Esophagus muscularis mucosa (tissue), 4 donors: ENCODE measurements at regions not wholly inside any gene's neighbourhood (a gene's known extent, or its start where the extent isn't known, plus 50 kb on each side); places are given as distances from the start of the nearest gene placed in this dataset.

Experiments
- DNase-seq: peaks from one replicate; pipeline ENCODE4 v3.0.0-alpha.2; 2017; ENCODE audit errors: extremely low spot score
- H3K27ac ChIP-seq, 4 donors: fragments of 200-600 bp; sonication (generic); replicated peaks in 1 of 4; 1 replicate in 3 of 4; 2 replicates in 1 of 4; pipeline ENCODE4 v1.5.1; 2016 to 2019; ENCODE audit warnings: mild to moderate bottlenecking in 1 of 4
- H3K27me3 ChIP-seq, 4 donors: fragments of 200-600 bp; sonication (generic); one replicate each; pipeline versions ENCODE4 v1.5.1 to v1.6.0; 2016 to 2019
- H3K36me3 ChIP-seq, 4 donors: fragments of 200-600 bp; sonication (generic); one replicate each; pipeline ENCODE4 v1.5.1; 2016 to 2019
- H3K4me1 ChIP-seq, 4 donors: fragments of 200-600 bp; sonication (generic); one replicate each; pipeline ENCODE4 v1.5.1; 2016 to 2019
- H3K4me3 ChIP-seq, 4 donors: fragments of 200-600 bp; sonication (generic); 1 replicate in 2 of 4; 2 replicates in 2 of 4; pipeline ENCODE4 v1.5.1; 2016 to 2019; ENCODE audit warnings: mild to moderate bottlenecking in 4 of 4, moderate library complexity in 1 of 4
- H3K9me3 ChIP-seq, 4 donors: fragments of 200-600 bp; sonication (generic); 1 replicate in 3 of 4; 2 replicates in 1 of 4; pipeline ENCODE4 v1.5.1; 2016 to 2019
- EP300 ChIP-seq: sonication (generic); formaldehyde crosslinking; IDR thresholded peaks from one replicate; pipeline ENCODE4 v1.6.1; 2017; ENCODE audit warnings: antibody characterized with exemption
- POLR2A ChIP-seq: fragments of 450-650 bp; IDR thresholded peaks from one replicate; pipeline ENCODE4 v1.6.1; 2017; ENCODE audit warnings: antibody characterized with exemption, moderate library complexity, mild to moderate bottlenecking, low read depth
- POLR2AphosphoS5 ChIP-seq, 2 donors: sonication (generic); formaldehyde crosslinking; IDR thresholded peaks; one replicate each; pipeline ENCODE4 v1.6.1; 2017; ENCODE audit warnings: antibody characterized with exemption in 2 of 2
- WGBS: methylation state at CpG from one replicate; pipeline ENCODE4 v1.1.5; 2018; 5-methylcytosine and 5-hydroxymethylcytosine counted together
- intact Hi-C: fragments of 100-400 bp; cut with DNase I; formaldehyde crosslinking; loops from one replicate; pipeline ENCODE4 v1.15.1; 2023
- TF ChIP-seq, protein P1 (sequence below), 3 experiments: fragments of 200-600 bp in 2 of 3; fragments of 450-650 bp in 1 of 3; sonication (generic) in 2 of 3; IDR thresholded peaks; one replicate each; pipeline ENCODE4 v1.5.1; 2017 to 2019; ENCODE audit warnings: antibody characterized with exemption in 3 of 3, mild to moderate bottlenecking in 2 of 3, moderate library complexity in 1 of 3

DNA sequence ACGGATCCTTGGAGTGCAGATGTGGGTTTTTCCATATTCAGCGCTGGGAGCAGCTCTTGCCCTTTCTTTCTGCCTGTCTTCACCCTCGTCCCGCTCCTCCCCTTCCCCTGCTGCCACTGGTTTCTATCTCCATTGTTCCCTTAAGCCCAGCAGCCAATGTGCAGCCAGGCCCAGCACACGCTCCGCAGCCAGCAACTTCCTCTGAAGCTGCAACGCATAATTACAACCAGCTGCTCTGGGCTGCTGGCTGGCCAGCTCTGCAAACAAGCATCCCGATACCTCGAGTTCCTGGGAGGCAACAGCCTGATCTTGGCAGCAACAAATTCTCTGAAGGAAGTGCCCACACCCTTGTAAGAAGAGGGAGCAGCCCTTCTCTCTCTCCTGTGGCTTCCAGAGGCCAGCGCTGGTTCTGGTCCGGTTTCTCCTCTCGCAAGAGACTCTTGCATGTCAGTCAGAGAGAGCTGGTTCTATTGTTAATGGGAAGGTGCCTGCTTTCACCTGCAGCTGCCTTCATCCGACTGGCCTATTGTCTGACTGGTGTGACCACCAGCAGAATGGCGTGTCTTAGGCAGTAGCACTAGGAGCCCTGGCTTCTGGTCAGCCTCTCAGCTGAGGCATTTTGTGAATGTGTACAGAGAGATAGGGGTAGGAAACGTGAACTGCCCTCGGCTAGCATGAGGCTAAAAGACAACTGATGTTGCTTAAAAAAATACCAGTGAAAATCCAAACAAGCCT lies 83.8 kb upstream of the MAML3 start:
- no peaks in the 10 kb centered on the region for H3K36me3 ChIP-seq
- WGBS, result 11% methylated on average over 16 of the region's 16 CpGs
- TF ChIP-seq POLR2A, result no peak
- peak; percentile 61 to 81 for TF ChIP-seq POLR2AphosphoS5 (IDR thresholded peaks at IDR 0.05)
- TF ChIP-seq, protein P1, sequence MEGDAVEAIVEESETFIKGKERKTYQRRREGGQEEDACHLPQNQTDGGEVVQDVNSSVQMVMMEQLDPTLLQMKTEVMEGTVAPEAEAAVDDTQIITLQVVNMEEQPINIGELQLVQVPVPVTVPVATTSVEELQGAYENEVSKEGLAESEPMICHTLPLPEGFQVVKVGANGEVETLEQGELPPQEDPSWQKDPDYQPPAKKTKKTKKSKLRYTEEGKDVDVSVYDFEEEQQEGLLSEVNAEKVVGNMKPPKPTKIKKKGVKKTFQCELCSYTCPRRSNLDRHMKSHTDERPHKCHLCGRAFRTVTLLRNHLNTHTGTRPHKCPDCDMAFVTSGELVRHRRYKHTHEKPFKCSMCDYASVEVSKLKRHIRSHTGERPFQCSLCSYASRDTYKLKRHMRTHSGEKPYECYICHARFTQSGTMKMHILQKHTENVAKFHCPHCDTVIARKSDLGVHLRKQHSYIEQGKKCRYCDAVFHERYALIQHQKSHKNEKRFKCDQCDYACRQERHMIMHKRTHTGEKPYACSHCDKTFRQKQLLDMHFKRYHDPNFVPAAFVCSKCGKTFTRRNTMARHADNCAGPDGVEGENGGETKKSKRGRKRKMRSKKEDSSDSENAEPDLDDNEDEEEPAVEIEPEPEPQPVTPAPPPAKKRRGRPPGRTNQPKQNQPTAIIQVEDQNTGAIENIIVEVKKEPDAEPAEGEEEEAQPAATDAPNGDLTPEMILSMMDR (IDR thresholded peaks at IDR 0.05), result no peak
- TF ChIP-seq EP300, result no peak
- peaks cover 25 to 60% (median 46%) of the 10 kb centered on the region in 4 donors for H3K4me1 ChIP-seq
- peak overlapping the region; percentile 78 to 87 (median 82) for H3K27ac ChIP-seq
- H3K27me3 ChIP-seq, result no peaks in the 10 kb centered on the region
- H3K4me3 ChIP-seq, result peak overlapping the region; percentile 24 to 40 (median 28)
- DNase-seq, result no peak
- H3K9me3 ChIP-seq, result no peaks in the 10 kb centered on the region
- intact Hi-C loops, result no loop called here

DNA sequence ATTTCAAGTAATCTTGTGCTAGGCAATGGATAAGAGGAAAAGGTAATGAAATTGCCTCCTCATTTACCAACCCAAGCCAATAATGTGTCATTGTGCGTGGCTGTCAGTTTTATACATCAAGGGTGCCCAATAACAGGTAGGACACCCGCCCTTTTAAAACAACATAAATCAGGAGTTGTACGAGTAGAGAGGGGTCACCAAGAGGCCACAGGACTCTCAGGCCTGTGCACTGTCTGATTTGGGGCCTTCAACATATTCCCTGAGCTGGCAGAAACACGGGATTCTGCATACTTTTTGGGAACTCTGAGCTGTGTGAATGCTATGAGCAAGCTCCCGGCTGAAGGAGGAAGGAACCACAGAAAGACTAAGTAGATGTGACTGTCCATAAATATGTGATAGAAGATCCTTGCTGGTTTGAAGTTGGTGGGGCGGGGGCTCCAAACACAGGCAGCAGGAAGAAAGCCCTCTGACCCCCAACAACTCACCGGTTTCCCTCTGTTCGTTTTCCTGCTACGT lies 82.7 kb upstream of the MAML3 start:
- 66% methylated on average over 9 of the region's 9 CpGs for WGBS
- Histone ChIP-seq H3K27ac (peak overlapping the region; percentile 78 to 87 (median 82)), H3K9me3 (no peaks in the 10 kb centered on the region), H3K36me3 (no peaks in the 10 kb centered on the region), H3K4me3 (no peak overlapping the region), H3K27me3 (no peaks in the 10 kb centered on the region), H3K4me1 (peaks cover 25 to 50% (median 43%) of the 10 kb centered on the region in 4 donors)
- intact Hi-C loops, result no loop called here
- TF ChIP-seq EP300 (no peak), POLR2AphosphoS5 (IDR thresholded peaks at IDR 0.05) (no peak), POLR2A (no peak)
- TF ChIP-seq, protein P1 (IDR thresholded peaks at IDR 0.05), result no peak
- DNase-seq, result no peak

DNA sequence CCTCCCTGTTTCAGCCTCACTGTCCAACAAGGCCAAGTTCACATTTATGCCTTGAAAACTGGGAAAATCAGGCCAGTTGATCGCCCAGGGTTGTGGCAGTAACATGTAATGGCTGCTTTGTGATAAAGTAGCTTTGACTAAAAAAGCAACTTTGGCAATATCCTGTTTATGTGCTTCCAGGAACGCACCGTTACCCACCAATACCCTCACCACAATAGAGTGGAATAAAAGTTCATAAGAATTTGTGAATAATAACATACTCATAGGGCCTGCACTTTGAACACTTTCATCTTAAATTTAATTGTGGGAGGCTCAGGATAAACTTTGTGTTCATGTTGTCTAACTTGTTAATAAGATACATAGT lies 80.7 kb upstream of the MAML3 start:
- DNase-seq, result no peak
- WGBS, result 79% methylated on average over 3 of the region's 3 CpGs
- no peaks in the 10 kb centered on the region for H3K27me3 ChIP-seq
- no peaks in the 10 kb centered on the region for H3K9me3 ChIP-seq
- H3K36me3 ChIP-seq, result no peaks in the 10 kb centered on the region
- TF ChIP-seq EP300, result no peak
- no peak for TF ChIP-seq POLR2AphosphoS5 (IDR thresholded peaks at IDR 0.05)
- TF ChIP-seq POLR2A, result no peak
- TF ChIP-seq, protein P1 (IDR thresholded peaks at IDR 0.05), result no peak
- peaks cover 25 to 44% (median 40%) of the 10 kb centered on the region in 4 donors for H3K4me1 ChIP-seq
- intact Hi-C loops, result no loop called here
- no peak overlapping the region for H3K27ac ChIP-seq
- H3K4me3 ChIP-seq, result no peak overlapping the region

DNA sequence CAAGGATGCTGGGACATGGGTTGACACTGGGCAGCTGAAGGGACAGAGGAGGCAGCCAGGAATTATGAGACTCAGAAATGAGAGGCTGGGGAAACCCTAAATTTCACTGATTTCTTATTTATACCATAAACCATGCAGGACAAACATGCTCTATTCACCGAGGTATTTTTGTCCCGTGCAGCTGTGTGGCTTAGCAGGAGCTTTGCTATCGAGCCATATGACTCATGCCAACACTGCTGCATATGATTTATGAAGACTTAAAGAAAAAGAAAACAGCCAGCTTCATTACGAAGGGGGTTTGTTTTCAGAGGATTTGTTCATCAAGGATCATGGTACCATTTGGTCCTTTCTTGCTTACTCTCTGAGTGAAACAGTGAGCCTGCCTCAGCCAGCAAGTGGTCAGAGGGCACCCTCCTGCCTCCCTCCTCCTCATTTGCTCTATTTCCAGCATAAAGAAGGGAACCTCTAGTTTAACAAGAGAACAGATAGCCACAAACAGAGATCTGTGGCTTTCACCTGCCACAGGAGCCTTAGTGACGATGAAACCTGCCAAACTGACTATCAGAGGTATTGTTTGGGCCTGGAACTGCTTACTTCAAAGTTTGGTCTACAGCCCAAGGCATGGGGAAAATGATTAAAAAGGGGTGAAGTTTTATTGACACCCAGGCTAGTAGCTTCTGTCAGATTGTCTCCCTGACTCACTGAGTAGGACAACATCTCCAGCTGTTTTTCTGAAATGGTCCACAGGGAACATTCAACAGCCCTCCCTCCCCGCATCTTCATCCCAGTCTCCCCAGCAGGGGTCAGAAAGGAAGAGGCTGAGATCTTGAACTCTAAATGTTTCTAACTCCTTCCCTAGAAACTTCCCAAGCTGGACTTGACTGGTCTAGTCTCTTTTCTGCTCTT lies 80.1 kb upstream of the MAML3 start:
- Histone ChIP-seq H3K36me3 (no peaks in the 10 kb centered on the region), H3K4me1 (peaks cover 25 to 39% (median 38%) of the 10 kb centered on the region in 4 donors), H3K27ac (no peak overlapping the region), H3K27me3 (no peaks in the 10 kb centered on the region), H3K9me3 (no peaks in the 10 kb centered on the region), H3K4me3 (no peak overlapping the region)
- WGBS, result 46% methylated on average over 6 of the region's 6 CpGs
- DNase-seq, result no peak
- intact Hi-C loops, result no loop called here
- TF ChIP-seq, protein P1 (IDR thresholded peaks at IDR 0.05), result no peak
- TF ChIP-seq POLR2A (no peak), EP300 (no peak), POLR2AphosphoS5 (IDR thresholded peaks at IDR 0.05) (no peak)
